Activated CD8-positive, alpha-beta memory T cell treated with anti-CD3 and anti-CD28 coated beads for 1 hour (primary cell): ENCODE measurements at regions not wholly inside any gene's neighbourhood (a gene's known extent, or its start where the extent isn't known, plus 50 kb on each side); places are given as distances from the start of the nearest gene placed in this dataset.

Experiments
- DNase-seq, 2 donors: peaks; one replicate each; pipeline ENCODE4 v3.0.0-alpha.2; 2020; ENCODE audit warnings: low read depth in 1 of 2; ENCODE audit errors: extremely low read depth in 1 of 2

GRCh38 chr2:236653863-236654262 is 84.2 kb downstream of the ACKR3 start:
- DNase-seq: no peak

GRCh38 chr2:236654496-236654895 is 84.9 kb downstream of the ACKR3 start:
- DNase-seq: no peak

- no peak for DNase-seq
Measured at GRCh38 chr2:236656166-236656565, 86.5 kb downstream of the ACKR3 start.

GRCh38 chr2:236656721-236657120 is 87.1 kb downstream of the ACKR3 start:
- DNase-seq: no peak

GRCh38 chr2:236657215-236657614 is 87.6 kb downstream of the ACKR3 start:
- DNase-seq: no peak

- no peak for DNase-seq
Measured at GRCh38 chr2:236657801-236658200, 88.2 kb downstream of the ACKR3 start.

GRCh38 chr2:236658974-236659757 is 89.5 kb downstream of the ACKR3 start:
- DNase-seq: no peak

- DNase-seq: no peak
Measured at GRCh38 chr2:236659758-236660150, 90.1 kb downstream of the ACKR3 start.

- no peak for DNase-seq
Measured at GRCh38 chr2:236661061-236661761, 91.6 kb downstream of the ACKR3 start.

GRCh38 chr2:236661762-236662110 is 92.1 kb downstream of the ACKR3 start:
- no peak for DNase-seq

GRCh38 chr2:236662231-236663185 is 92.9 kb downstream of the ACKR3 start:
- DNase-seq: no peak

GRCh38 chr2:236663287-236664101 is 93.9 kb downstream of the ACKR3 start:
- no peak for DNase-seq

GRCh38 chr2:236664136-236664535 is 94.5 kb downstream of the ACKR3 start:
- no peak for DNase-seq

GRCh38 chr2:236665101-236665500 is 95.5 kb downstream of the ACKR3 start:
- DNase-seq: no peak

GRCh38 chr2:236665572-236666118 is 96.0 kb downstream of the ACKR3 start:
- no peak for DNase-seq

- no peak for DNase-seq
Measured at GRCh38 chr2:236666646-236667204, 97.1 kb downstream of the ACKR3 start.

GRCh38 chr2:236667526-236667925 is 97.9 kb downstream of the ACKR3 start:
- DNase-seq: no peak

- DNase-seq: no peak
Measured at GRCh38 chr2:236668531-236668969, 98.9 kb downstream of the ACKR3 start.

GRCh38 chr2:236670235-236670620 is 100.6 kb downstream of the ACKR3 start:
- no peak for DNase-seq
